Caco-2 (cell line): ENCODE measurements at regions not wholly inside any gene's neighbourhood (a gene's known extent, or its start where the extent isn't known, plus 50 kb on each side); places are given as distances from the start of the nearest gene placed in this dataset.

Source experiments
- BruUV-seq: library from RNA; stranded (reverse); fragments of 400-500 nt; replicated peaks from 2 replicates; lab custom pipeline; 2021; lab: Mats Ljungman, UMichigan
- CTCF ChIA-PET: fragments of 300-600 bp; sonication (Branson Sonifier 250); formaldehyde crosslinking; loops from one replicate; lab custom pipeline; 2022; ENCODE audit warnings: antibody characterized with exemption; lab: Charles Lee
- POLR2A ChIA-PET: fragments of 300-600 bp; sonication (Branson Sonifier 250); formaldehyde crosslinking; loops from one replicate; lab custom pipeline; 2022; ENCODE audit warnings: antibody characterized with exemption; lab: Charles Lee
- DNase-seq, 2 experiments: peaks; one replicate each; pipeline versions ENCODE4 v3.0.0 to v3.0.0-alpha.2; 2020 to 2022
- H3K27me3 ChIP-seq: replicated peaks from 2 replicates; pipeline ENCODE4 v1.6.0; 2011; ENCODE audit warnings: low read length; ENCODE audit not compliant: control insufficient read depth, insufficient read depth
- H3K36me3 ChIP-seq: 2 replicates; pipeline ENCODE4 v1.5.1; 2011; ENCODE audit warnings: low read length; ENCODE audit not compliant: control insufficient read depth, insufficient read depth
- H3K4me1 ChIP-seq: fragments of 250-450 bp; sonication (Bioruptor Pico); 2 replicates; pipeline ENCODE4 v1.5.1; 2020; ENCODE audit warnings: mild to moderate bottlenecking
- H3K4me3 ChIP-seq: 2 replicates; pipeline ENCODE4 v1.5.1; 2011; ENCODE audit warnings: low read depth, mild to moderate bottlenecking, control low read depth, low read length
- H3K9me3 ChIP-seq: fragments of 250-450 bp; sonication (Bioruptor Pico); 2 replicates; pipeline ENCODE4 v1.5.1; 2020; ENCODE audit warnings: mild to moderate bottlenecking, moderate library complexity
- H3K27ac Mint-ChIP-seq: one replicate; pipeline ENCODE4 v1.8.0; 2022; ENCODE audit warnings: mixed read lengths; ENCODE audit not compliant: unreplicated experiment
- H3K27me3 Mint-ChIP-seq: one replicate; pipeline ENCODE4 v1.8.0; 2022; ENCODE audit warnings: mixed read lengths; ENCODE audit not compliant: insufficient read depth, unreplicated experiment
- H3K36me3 Mint-ChIP-seq: one replicate; pipeline ENCODE4 v1.8.0; 2022; ENCODE audit warnings: mild to moderate bottlenecking, mixed read lengths; ENCODE audit not compliant: insufficient read depth, unreplicated experiment
- H3K4me1 Mint-ChIP-seq: one replicate; pipeline ENCODE4 v1.8.0; 2022; ENCODE audit warnings: low read depth, mixed read lengths; ENCODE audit not compliant: unreplicated experiment
- H3K4me3 Mint-ChIP-seq: one replicate; pipeline ENCODE4 v1.8.0; 2022; ENCODE audit warnings: mild to moderate bottlenecking, moderate library complexity, mixed read lengths; ENCODE audit not compliant: unreplicated experiment
- H3K9me3 Mint-ChIP-seq: one replicate; pipeline ENCODE4 v1.8.0; 2022; ENCODE audit warnings: mixed read lengths; ENCODE audit not compliant: unreplicated experiment
- intact Hi-C: fragments of 100-400 bp; cut with micrococcal nuclease; formaldehyde crosslinking; loops from one replicate; pipeline ENCODE4 v1.10.0; 2022; ENCODE audit not compliant: unreplicated experiment
- TF ChIP-seq, protein P1 (sequence below), 2 experiments: fragments of 200-600 bp in 1 of 2; IDR thresholded peaks; 1 replicate in 1 of 2; 2 replicates in 1 of 2; pipeline versions ENCODE4 v1.5.1 to v1.8.0; 2011 to 2022; ENCODE audit warnings: antibody characterized with exemption in 1 of 2, control low read depth in 1 of 2, inconsistent platforms in 1 of 2, low read depth in 1 of 2, low read length in 1 of 2, mild to moderate bottlenecking in 1 of 2, moderate library complexity in 1 of 2; ENCODE audit not compliant: insufficient read depth in 1 of 2, severe bottlenecking in 1 of 2, unreplicated experiment in 1 of 2

DNA sequence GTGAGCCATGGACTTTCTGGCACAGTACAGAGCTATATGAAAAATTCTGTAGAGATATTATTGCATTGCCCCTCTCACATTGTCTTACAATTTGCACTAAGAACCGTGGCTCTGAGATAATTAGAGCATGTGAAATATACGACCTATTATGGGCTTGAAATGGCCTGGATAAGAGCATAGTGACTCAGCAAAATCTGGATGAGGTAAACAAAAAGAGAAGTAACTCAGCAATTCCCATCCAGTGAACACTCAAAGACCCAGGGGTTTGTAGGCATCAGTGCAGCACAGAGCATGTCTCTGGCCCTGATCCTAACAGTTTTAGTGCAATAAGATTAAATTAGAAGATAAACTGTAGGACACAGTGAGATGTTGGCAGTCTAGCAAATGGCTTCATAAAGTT lies 317.2 kb upstream of the MYOCD start:
- no peaks in the 10 kb centered on the region for H3K9me3 ChIP-seq
- DNase-seq: no peak
- CTCF ChIA-PET: no interaction called here
- no peaks in the 10 kb centered on the region for H3K27me3 ChIP-seq
- TF ChIP-seq, protein P1, sequence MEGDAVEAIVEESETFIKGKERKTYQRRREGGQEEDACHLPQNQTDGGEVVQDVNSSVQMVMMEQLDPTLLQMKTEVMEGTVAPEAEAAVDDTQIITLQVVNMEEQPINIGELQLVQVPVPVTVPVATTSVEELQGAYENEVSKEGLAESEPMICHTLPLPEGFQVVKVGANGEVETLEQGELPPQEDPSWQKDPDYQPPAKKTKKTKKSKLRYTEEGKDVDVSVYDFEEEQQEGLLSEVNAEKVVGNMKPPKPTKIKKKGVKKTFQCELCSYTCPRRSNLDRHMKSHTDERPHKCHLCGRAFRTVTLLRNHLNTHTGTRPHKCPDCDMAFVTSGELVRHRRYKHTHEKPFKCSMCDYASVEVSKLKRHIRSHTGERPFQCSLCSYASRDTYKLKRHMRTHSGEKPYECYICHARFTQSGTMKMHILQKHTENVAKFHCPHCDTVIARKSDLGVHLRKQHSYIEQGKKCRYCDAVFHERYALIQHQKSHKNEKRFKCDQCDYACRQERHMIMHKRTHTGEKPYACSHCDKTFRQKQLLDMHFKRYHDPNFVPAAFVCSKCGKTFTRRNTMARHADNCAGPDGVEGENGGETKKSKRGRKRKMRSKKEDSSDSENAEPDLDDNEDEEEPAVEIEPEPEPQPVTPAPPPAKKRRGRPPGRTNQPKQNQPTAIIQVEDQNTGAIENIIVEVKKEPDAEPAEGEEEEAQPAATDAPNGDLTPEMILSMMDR (IDR thresholded peaks at IDR 0.05; ENCODE audit: insufficient read depth in 1 of 2, low read depth in 1 of 2, low read length in 1 of 2, severe bottlenecking in 1 of 2, unreplicated experiment in 1 of 2): no peak
- Mint-ChIP-seq H3K9me3 (no peaks in the 10 kb centered on the region), H3K4me1 (no peaks in the 10 kb centered on the region), H3K4me3 (no peak overlapping the region), H3K27ac (no peak overlapping the region), H3K27me3 (no peaks in the 10 kb centered on the region), H3K36me3 (no peaks in the 10 kb centered on the region)
- intact Hi-C loops: no loop called here
- no TSS peak for BruUV-seq
- no peak overlapping the region for H3K4me3 ChIP-seq
- no peaks in the 10 kb centered on the region for H3K4me1 ChIP-seq
- POLR2A ChIA-PET: no interaction called here
- H3K36me3 ChIP-seq: no peaks in the 10 kb centered on the region

DNA sequence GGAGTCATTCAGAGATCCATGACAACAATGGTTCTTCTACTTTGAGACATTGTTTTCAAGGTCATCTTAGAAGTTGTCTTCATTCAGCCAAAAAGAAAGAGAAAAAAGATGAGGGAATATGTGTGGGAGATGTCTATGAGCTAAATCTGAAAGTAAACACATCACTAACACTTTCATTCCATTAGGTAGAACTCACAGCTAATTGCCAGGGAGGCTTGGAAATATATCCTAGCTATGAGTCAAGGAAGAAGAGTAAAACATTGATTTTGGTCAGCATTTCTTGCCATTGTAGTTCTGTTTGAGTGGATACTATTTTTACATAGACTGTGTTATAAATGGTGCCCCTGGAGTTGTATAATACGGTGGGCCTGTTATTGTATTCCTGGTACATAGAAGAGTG lies 316.4 kb upstream of the MYOCD start:
- no peak overlapping the region for H3K4me3 Mint-ChIP-seq
- no peak for DNase-seq
- intact Hi-C loops: no loop called here
- ChIA-PET POLR2A (no interaction called here), CTCF (no interaction called here)
- H3K4me1 ChIP-seq: no peaks in the 10 kb centered on the region
- H3K27ac Mint-ChIP-seq: no peak overlapping the region
- no TSS peak for BruUV-seq
- H3K4me1 Mint-ChIP-seq: no peaks in the 10 kb centered on the region
- no peaks in the 10 kb centered on the region for H3K9me3 ChIP-seq
- TF ChIP-seq, protein P1 (IDR thresholded peaks at IDR 0.05; ENCODE audit: insufficient read depth in 1 of 2, low read depth in 1 of 2, low read length in 1 of 2, severe bottlenecking in 1 of 2, unreplicated experiment in 1 of 2): no peak
- H3K27me3 Mint-ChIP-seq: no peaks in the 10 kb centered on the region
- H3K9me3 Mint-ChIP-seq: no peaks in the 10 kb centered on the region
- H3K27me3 ChIP-seq: no peaks in the 10 kb centered on the region
- H3K36me3 Mint-ChIP-seq: no peaks in the 10 kb centered on the region
- H3K4me3 ChIP-seq: no peak overlapping the region
- no peaks in the 10 kb centered on the region for H3K36me3 ChIP-seq

DNA sequence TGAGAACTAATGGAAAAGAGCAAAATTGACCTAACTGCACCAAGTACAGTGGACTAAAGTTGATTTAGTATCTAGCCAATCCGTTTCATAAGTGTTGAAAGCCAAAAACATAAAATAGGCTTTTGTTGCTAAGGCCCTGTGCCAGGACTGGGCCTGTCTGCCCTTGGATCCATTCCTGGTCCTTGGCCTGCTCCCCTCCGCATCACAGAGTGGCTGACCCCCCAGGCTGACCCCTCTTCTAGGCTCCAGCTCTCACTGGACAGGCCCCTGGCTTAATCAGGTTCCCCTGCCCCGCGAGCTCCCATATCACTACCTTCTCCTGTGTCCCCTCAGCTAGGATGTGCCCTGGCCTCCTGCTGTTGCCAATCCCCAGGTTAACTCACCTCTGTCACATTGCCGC lies 313.6 kb upstream of the MYOCD start:
- ChIA-PET POLR2A (no interaction called here), CTCF (no interaction called here)
- H3K4me1 ChIP-seq: no peaks in the 10 kb centered on the region
- no peaks in the 10 kb centered on the region for H3K9me3 ChIP-seq
- no peaks in the 10 kb centered on the region for H3K27me3 ChIP-seq
- H3K36me3 ChIP-seq: no peaks in the 10 kb centered on the region
- no peaks in the 10 kb centered on the region for H3K36me3 Mint-ChIP-seq
- intact Hi-C loops: no loop called here
- no peaks in the 10 kb centered on the region for H3K4me1 Mint-ChIP-seq
- H3K4me3 ChIP-seq: no peak overlapping the region
- no peak overlapping the region for H3K27ac Mint-ChIP-seq
- TF ChIP-seq, protein P1 (IDR thresholded peaks at IDR 0.05; ENCODE audit: insufficient read depth in 1 of 2, low read depth in 1 of 2, low read length in 1 of 2, severe bottlenecking in 1 of 2, unreplicated experiment in 1 of 2): no peak
- BruUV-seq: no TSS peak
- no peaks in the 10 kb centered on the region for H3K27me3 Mint-ChIP-seq
- H3K9me3 Mint-ChIP-seq: no peaks in the 10 kb centered on the region
- H3K4me3 Mint-ChIP-seq: no peak overlapping the region
- no peak for DNase-seq
